A673 (cell line): ENCODE measurements at regions not wholly inside any gene's neighbourhood (a gene's known extent, or its start where the extent isn't known, plus 50 kb on each side); places are given as distances from the start of the nearest gene placed in this dataset.

Source experiments
- BruUV-seq: library from RNA; stranded (reverse); fragments of 400-500 nt; replicated peaks from 2 replicates; lab custom pipeline; 2021; lab: Mats Ljungman, UMichigan
- CTCF ChIA-PET: fragments of 300-600 bp; sonication (Branson Sonifier 250); formaldehyde crosslinking; loops from one replicate; lab custom pipeline; 2022; ENCODE audit warnings: antibody characterized with exemption; lab: Charles Lee
- POLR2A ChIA-PET: fragments of 300-600 bp; sonication (Branson Sonifier 250); formaldehyde crosslinking; loops from one replicate; lab custom pipeline; 2022; ENCODE audit warnings: antibody characterized with exemption; ENCODE audit not compliant: low non-redundant PET; lab: Charles Lee
- DNase-seq: peaks from one replicate; pipeline ENCODE4 v3.0.0-alpha.2; 2015; ENCODE audit warnings: low spot score
- H3K27ac ChIP-seq: fragments of 200-600 bp; sonication (generic); 2 replicates; pipeline ENCODE4 v1.5.1; 2016; ENCODE audit warnings: mixed run types, low read depth, mild to moderate bottlenecking, mixed read lengths, antibody characterized with exemption, low read length; ENCODE audit not compliant: poor library complexity, severe bottlenecking
- H3K27me3 ChIP-seq: fragments of 200-600 bp; sonication (generic); replicated peaks from 2 replicates; pipeline ENCODE4 v1.6.1; 2017; ENCODE audit warnings: mixed run types, low read depth, mild to moderate bottlenecking, mixed read lengths, antibody characterized with exemption, low read length; ENCODE audit not compliant: insufficient read depth, poor library complexity
- H3K36me3 ChIP-seq: fragments of 200-600 bp; sonication (generic); 2 replicates; pipeline ENCODE4 v1.6.1; 2016; ENCODE audit warnings: mixed run types, mild to moderate bottlenecking, mixed read lengths, antibody characterized with exemption, low read length; ENCODE audit not compliant: insufficient read depth, poor library complexity, severe bottlenecking
- H3K4me1 ChIP-seq: fragments of 200-600 bp; sonication (generic); 2 replicates; pipeline ENCODE4 v1.6.1; 2017; ENCODE audit warnings: mixed run types, mild to moderate bottlenecking, mixed read lengths, antibody characterized with exemption, low read length; ENCODE audit not compliant: insufficient read depth, poor library complexity, severe bottlenecking
- H3K4me3 ChIP-seq: fragments of 200-600 bp; sonication (generic); 2 replicates; pipeline ENCODE4 v1.5.1; 2016; ENCODE audit warnings: low read depth, mixed run types, mild to moderate bottlenecking, mixed read lengths, low read length; ENCODE audit not compliant: poor library complexity, severe bottlenecking
- H3K9me3 ChIP-seq: fragments of 200-600 bp; sonication (generic); 2 replicates; pipeline ENCODE4 v1.6.1; 2016; ENCODE audit warnings: mixed run types, low read depth, mild to moderate bottlenecking, mixed read lengths, antibody characterized with exemption, low read length; ENCODE audit not compliant: poor library complexity, severe bottlenecking
- CTCF ChIP-seq: fragments of 300-800, 200-600 bp; sonication (generic); conservative IDR thresholded peaks from 2 replicates; pipeline ENCODE4 v1.5.1; 2017; ENCODE audit warnings: low read depth, mild to moderate bottlenecking, antibody characterized with exemption, low read length, moderate library complexity, mixed read lengths
- EZH2 ChIP-seq: fragments of 200-600 bp; sonication (generic); IDR thresholded peaks from 2 replicates; pipeline ENCODE4 v1.6.1; 2017; ENCODE audit warnings: borderline replicate concordance, low read depth, mild to moderate bottlenecking, mixed read lengths, antibody characterized with exemption, low read length; ENCODE audit not compliant: poor library complexity, severe bottlenecking
- intact Hi-C: fragments of 100-400 bp; cut with micrococcal nuclease; formaldehyde crosslinking; loops from one replicate; pipeline ENCODE4 v1.10.0; 2022; ENCODE audit not compliant: unreplicated experiment

DNA sequence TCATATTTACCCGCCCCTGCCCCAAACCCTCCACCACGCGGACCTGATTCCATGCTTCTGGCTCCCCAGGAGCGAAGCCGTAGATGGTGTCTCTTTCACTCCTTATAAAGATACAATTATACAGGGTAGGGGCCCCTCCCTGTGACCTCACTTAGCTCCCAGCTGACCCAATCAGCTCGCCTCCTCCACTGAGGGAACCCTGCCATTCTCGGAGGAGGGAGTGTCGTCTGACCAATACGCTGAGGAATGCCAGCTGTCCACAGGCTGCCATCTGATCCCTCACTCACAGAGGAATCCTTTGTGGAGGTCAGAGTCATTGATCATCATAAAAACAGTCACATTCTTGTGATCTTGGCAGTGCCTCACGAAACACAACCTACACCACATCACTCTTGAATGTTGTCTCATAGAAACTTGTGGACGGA is 67.5 kb upstream of the INSIG1 start:
- Histone ChIP-seq H3K4me1 (no peaks in the 10 kb centered on the region), H3K9me3 (no peaks in the 10 kb centered on the region), H3K4me3 (no peak overlapping the region), H3K36me3 (no peaks in the 10 kb centered on the region), H3K27me3 (no peaks in the 10 kb centered on the region), H3K27ac (no peak overlapping the region)
- ChIA-PET CTCF (no interaction called here), POLR2A (no interaction called here)
- intact Hi-C loops = no loop called here
- no TSS peak for BruUV-seq
- DNase-seq = no peak
- TF ChIP-seq EZH2 (no peak), CTCF (no peak)

DNA sequence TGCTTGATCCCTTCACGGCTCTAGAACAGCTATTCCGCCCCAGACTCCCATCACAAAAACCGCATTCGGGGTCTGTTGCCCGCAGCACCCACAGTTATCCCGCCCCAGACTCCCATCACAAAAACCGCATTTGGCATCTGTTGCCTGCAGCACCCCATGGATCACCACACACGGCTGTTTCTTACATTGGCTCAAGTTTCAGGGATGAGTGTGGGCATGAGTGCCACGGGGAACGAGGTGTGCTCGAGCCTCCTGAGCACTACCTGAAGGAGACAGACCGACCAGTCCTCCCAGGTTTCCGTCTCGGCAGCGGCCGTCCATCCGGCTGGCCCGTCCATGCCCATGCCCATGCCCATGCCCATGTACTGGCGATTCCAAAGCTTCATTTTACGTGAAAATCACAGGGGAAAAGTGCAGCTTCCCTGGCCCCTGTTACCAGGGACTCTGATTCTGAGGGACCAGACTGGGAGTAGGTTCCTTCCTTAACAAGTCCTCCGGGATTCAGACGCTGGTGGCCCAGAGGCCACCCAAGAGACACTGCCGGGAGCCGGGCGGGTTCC is 66.4 kb upstream of the INSIG1 start:
- ChIA-PET POLR2A (no interaction called here), CTCF (no interaction called here)
- Histone ChIP-seq H3K27ac (no peak overlapping the region), H3K4me3 (no peak overlapping the region), H3K27me3 (no peaks in the 10 kb centered on the region), H3K36me3 (no peaks in the 10 kb centered on the region), H3K4me1 (no peaks in the 10 kb centered on the region), H3K9me3 (no peaks in the 10 kb centered on the region)
- no peak for DNase-seq
- intact Hi-C loops = no loop called here
- TF ChIP-seq EZH2 = no peak
- no peak for TF ChIP-seq CTCF
- BruUV-seq = no TSS peak

GRCh38 chr7:155231941-155232340 is 65.7 kb upstream of the INSIG1 start:
- no TSS peak for BruUV-seq
- ChIA-PET CTCF (no interaction called here), POLR2A (no interaction called here)
- H3K4me3 ChIP-seq = no peak overlapping the region
- TF ChIP-seq CTCF (no peak), EZH2 (no peak)
- no peak for DNase-seq
- H3K27ac ChIP-seq = no peak overlapping the region
- H3K9me3 ChIP-seq = no peaks in the 10 kb centered on the region
- no peaks in the 10 kb centered on the region for H3K36me3 ChIP-seq
- no peaks in the 10 kb centered on the region for H3K4me1 ChIP-seq
- intact Hi-C loops = no loop called here
- H3K27me3 ChIP-seq = no peaks in the 10 kb centered on the region
